ENCODE measurements at regions not wholly inside any gene's neighbourhood (a gene's known extent, or its start where the extent isn't known, plus 50 kb on each side); places are given as distances from the start of the nearest gene placed in this dataset.
A peak's percentile ranks its signal among the peaks of the same experiment; 100 is the strongest.
"Not testable (repeated sequence)": the region's sequence is repeated elsewhere in the genome, so short reads cannot be mapped to it uniquely, and the experiment has no call there.

GRCh38 chr5:1636208-1636770, 112.5 kb upstream of the LPCAT1 start:
- DNase-seq (ENCODE audit: low spot score) = not testable (repeated sequence)

- not testable (repeated sequence) for DNase-seq (ENCODE audit: low spot score)
Measured at GRCh38 chr5:1635477-1635876, 111.7 kb upstream of the LPCAT1 start.

- DNase-seq (ENCODE audit: low spot score) = no peak
Measured at GRCh38 chr5:1634337-1634661, 110.5 kb upstream of the LPCAT1 start.

GRCh38 chr5:1633605-1634336, 110.0 kb upstream of the LPCAT1 start:
- peak; percentile 92 for DNase-seq (ENCODE audit: low spot score)

- DNase-seq (ENCODE audit: low spot score) = not testable (repeated sequence)
Measured at GRCh38 chr5:1631004-1631403, 107.2 kb upstream of the LPCAT1 start.

GRCh38 chr5:1626397-1626796, 102.6 kb upstream of the LPCAT1 start:
- not testable (repeated sequence) for DNase-seq (ENCODE audit: low spot score)

GRCh38 chr5:1619531-1619930, 95.8 kb upstream of the LPCAT1 start:
- not testable (repeated sequence) for DNase-seq (ENCODE audit: low spot score)

- DNase-seq (ENCODE audit: low spot score) = not testable (repeated sequence)
Measured at GRCh38 chr5:1618296-1618865, 94.6 kb upstream of the LPCAT1 start.

GRCh38 chr5:1617236-1617755, 93.5 kb upstream of the LPCAT1 start:
- not testable (repeated sequence) for DNase-seq (ENCODE audit: low spot score)

GRCh38 chr5:1613515-1613914, 89.8 kb upstream of the LPCAT1 start:
- DNase-seq (ENCODE audit: low spot score) = not testable (repeated sequence)

- not testable (repeated sequence) for DNase-seq (ENCODE audit: low spot score)
Measured at GRCh38 chr5:1610526-1610925, 86.8 kb upstream of the LPCAT1 start.

- DNase-seq (ENCODE audit: low spot score) = not testable (repeated sequence)
Measured at GRCh38 chr5:1609111-1609510, 85.4 kb upstream of the LPCAT1 start.

GRCh38 chr5:1608336-1608735, 84.6 kb upstream of the LPCAT1 start:
- DNase-seq (ENCODE audit: low spot score) = peak; percentile 49

GRCh38 chr5:1606951-1607350, 83.2 kb upstream of the LPCAT1 start:
- not testable (repeated sequence) for DNase-seq (ENCODE audit: low spot score)

GRCh38 chr5:1603916-1604315, 80.2 kb upstream of the LPCAT1 start:
- DNase-seq (ENCODE audit: low spot score) = not testable (repeated sequence)

- DNase-seq (ENCODE audit: low spot score) = not testable (repeated sequence)
Measured at GRCh38 chr5:1601565-1601964, 77.8 kb upstream of the LPCAT1 start.

GRCh38 chr5:1598950-1599737, 75.4 kb upstream of the LPCAT1 start:
- DNase-seq (ENCODE audit: low spot score) = not testable (repeated sequence)

- DNase-seq (ENCODE audit: low spot score) = not testable (repeated sequence)
Measured at GRCh38 chr5:1597093-1597473, 73.3 kb upstream of the LPCAT1 start.

GRCh38 chr5:1596462-1597092, 72.8 kb upstream of the LPCAT1 start:
- DNase-seq (ENCODE audit: low spot score) = not testable (repeated sequence)

- peak; percentile 64 for DNase-seq (ENCODE audit: low spot score)
Measured at GRCh38 chr5:1594357-1595106, 70.8 kb upstream of the LPCAT1 start.

GRCh38 chr5:1593903-1594356, 70.2 kb upstream of the LPCAT1 start:
- DNase-seq (ENCODE audit: low spot score) = no peak
